Stimulated activated CD8-positive, alpha-beta memory T cell treated with anti-CD3 and anti-CD28 coated beads, Interleukin-7, amount 100 ng/mL, for 48 hours (primary cell): ENCODE measurements at regions not wholly inside any gene's neighbourhood (a gene's known extent, or its start where the extent isn't known, plus 50 kb on each side); places are given as distances from the start of the nearest gene placed in this dataset.
"Not testable (repeated sequence)": the region's sequence is repeated elsewhere in the genome, so short reads cannot be mapped to it uniquely, and the experiment has no call there.

Source experiments
- DNase-seq, 2 donors: peaks; one replicate each; pipeline ENCODE4 v3.0.0-alpha.2; 2020; ENCODE audit warnings: low read depth in 1 of 2; ENCODE audit errors: extremely low read depth in 1 of 2

DNA sequence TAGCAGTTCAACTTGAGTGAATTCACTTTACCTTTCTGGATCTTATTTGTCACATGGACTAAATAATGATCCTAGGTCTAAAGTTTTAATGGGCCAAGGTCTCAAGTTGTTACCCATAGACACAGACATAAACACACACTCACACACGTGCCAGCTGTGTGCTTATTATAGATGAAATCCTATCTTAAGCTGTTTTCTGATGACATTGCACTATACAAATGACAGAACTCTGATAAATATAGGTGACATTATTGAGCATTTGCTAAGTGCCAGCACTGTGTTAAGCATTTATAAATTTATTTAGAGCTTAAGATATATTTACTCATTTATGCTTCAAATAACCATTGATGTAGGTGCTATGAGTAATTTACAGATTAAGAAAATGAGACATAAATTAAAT lies 474.4 kb upstream of the NR5A2 start:
- no peak for DNase-seq

DNA sequence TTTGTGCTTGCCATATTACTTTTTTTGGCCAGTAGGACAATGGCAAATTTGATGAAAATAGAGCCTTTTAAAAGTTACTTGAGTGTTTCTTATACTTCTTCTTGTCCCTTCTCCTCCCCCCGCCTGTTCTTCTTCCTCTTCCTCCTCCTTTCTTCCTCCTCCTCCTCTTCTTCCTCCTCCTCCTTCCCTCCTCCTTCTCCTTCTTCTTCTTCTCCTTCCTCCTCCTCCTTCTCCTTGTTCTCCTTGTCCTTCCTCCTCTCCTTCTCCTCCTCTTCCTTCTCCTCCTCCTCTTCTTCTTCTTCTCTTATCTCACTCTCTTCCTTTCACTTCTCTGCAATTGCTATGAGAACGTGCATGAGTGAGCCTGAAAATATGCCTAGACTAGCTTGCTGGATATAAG lies 466.2 kb upstream of the NR5A2 start:
- no peak for DNase-seq

DNA sequence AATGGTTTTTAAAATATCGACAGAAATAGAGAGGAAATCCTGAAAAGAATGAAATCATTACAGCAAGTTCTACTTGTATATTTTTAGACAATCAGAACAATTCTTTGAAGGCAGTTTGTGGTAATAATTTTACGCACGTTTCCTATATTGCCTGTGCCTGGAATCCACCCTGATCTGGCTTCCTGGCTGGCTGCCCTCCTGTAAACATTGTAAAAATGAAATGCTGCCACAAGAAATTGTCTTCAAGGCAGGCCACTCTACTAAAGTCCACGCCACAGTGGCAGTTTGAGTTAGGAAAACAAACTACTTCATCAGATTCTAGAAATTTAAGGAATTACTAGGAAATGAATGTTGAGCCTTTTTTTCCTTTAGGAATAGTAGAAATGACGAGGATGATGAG lies 454.5 kb upstream of the NR5A2 start:
- no peak for DNase-seq

DNA sequence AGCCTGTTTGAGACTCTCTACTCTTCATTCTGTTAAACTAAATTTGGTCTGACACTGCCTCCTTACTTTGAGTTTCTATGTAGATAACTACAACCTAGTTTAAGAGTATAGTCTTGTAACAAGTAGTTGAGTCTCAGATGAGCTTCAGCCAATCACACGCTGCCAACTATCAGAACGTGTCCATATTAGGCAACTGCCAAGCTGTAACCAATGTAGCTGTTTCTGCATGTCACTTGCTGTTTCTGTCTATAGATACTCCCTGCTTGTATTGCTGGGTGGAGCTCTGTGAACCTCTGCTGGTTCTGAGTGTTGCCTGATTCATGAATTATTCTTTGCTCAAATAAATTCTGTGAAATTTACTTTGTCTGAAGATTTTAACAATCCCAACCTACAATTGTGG lies 452.6 kb upstream of the NR5A2 start:
- no peak for DNase-seq

DNA sequence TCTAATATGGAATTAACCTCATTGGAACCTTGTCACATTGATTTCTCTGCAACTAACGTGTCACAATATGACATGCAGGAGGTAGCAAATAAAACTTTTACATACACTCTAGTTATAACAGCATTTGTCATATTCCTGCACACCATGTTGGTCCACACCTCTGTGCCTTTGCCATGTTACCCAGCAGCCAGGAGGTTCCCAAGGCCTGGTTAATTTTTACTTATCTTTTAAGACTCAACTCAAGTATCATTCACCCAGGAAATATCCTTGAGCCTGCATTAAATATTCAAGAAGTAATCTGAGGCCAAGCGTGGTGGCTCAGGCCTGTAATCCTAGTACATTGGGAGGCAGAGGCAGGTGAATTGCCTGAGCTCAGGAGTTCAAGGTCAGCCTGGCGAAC lies 447.2 kb upstream of the NR5A2 start:
- DNase-seq = no peak

DNA sequence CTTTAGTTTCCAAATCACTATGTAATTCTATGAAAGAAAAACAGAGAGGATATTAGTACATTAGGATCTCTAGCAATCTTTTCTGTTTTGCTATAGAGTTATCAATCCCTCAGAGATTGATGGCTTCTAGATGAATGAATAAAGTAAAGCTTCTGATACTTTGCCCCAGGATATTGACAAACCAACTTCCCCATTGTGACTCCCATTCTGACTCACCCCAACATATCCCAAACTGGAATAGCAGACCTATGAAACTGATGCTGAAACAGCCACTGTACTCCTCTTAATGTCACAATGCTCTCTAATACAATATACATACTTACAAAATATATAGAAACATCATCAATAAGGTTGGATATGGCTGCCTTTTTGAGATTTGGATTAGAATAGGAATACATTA lies 442.1 kb upstream of the NR5A2 start:
- no peak for DNase-seq

DNA sequence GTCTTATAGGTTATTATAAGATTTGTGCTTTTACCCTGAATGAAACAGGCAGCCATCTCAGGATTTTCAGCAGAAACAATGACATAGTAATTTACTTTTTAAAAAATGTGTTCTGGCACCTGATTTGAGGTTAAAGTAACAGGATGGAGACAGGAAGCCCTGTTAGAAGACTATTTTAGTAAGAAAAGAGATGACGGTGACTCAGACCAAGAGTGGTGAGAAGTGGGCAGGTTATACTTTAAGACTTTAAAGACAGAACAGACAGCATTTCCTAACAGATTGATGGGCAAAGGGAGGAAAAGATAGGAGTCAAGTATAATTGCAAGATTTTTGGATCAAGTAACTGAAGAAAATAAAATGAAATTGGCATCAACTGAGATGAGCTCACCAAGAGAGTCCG lies 436.8 kb upstream of the NR5A2 start:
- no peak for DNase-seq

DNA sequence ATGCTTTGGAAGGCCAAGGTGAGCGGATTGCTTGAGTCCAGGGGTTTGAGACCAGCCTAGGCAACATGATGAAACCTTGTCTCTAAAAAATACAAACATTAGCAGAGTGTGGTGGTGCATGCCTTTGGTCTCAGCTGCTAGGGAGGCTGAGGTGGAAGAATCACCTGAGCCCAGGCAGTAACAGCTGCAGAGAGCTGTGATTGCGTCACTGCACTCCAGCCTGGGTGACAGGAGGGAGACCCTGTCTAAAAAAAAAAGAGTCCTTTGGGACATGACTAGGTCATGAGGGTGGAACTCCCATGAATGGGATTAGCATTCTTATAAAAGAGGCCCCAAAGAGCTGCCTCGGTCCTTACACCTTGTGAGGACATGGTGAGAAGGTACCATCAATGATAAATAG lies 436.0 kb upstream of the NR5A2 start:
- DNase-seq = no peak

DNA sequence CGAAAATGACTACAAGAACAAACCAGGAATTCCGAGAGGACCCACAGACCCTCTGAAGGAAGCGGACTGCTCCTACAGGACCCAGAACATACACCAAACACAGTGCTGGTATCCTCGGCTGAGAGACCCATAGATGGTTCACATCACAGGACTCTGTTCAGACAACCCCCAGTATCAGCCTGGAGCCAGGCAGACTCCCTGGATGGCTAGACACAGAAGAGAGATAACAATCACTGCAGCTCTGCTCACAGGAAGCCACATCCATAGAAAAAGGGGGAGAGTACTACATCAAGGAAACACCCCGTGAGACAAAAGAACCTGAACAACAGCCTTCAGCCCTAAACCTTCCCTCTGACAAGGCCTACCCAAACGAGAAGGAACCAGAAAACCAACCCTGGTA lies 434.0 kb upstream of the NR5A2 start:
- DNase-seq = no peak

DNA sequence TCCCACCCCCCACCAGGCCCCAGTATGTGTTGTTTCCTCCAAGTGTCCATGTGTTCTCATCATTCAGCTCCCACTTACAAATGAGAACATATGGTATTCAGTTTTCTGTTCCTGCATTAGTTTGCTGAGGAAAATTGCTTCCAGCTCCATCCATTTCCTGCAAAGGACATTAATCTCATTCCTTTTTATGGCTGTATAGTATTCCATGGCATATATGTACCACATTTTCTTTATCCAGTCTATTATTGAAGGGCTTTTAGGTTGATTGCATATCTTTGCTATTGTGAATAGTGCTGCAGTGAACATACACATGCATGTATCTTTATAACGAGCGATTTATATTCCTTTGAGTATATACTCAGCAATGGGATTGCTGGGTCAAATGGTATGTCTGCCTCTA lies 431.1 kb upstream of the NR5A2 start:
- not testable (repeated sequence) for DNase-seq

DNA sequence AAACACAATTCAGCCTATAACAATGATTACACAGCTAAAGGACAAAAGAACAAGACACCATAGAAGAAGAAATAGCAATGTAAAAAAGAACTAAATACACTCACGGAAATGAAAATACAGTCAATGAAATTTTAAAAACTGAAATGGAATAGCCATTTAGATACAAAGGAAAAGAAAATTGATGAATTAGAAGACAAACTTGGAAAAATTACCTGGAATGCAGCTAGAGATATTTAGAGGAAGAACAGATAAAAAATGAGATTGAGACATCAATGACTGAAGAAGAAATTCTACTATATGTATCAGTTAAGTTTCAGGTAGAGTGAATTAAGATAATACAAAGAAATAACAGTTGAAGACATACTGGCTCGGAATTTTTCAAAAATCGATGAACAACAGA lies 430.4 kb upstream of the NR5A2 start:
- no peak for DNase-seq

DNA sequence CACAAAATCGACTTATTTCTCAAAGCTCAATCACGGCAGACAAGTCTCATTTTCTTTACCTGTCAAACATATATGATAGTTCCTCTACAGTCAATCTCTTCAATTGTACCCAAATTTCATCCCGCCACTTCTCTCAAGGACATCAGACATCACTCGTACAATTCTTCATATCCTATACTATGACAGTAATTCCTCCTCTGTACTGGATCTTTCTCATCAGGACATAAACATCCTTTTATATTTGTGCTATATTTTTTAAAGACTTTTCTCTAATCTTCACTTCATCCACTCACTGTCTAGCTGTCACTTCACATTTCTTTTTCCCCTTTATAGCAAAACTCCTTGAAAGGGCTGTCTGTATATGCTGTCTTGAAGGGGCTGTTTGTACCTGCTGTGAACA lies 419.1 kb upstream of the NR5A2 start:
- DNase-seq = no peak

DNA sequence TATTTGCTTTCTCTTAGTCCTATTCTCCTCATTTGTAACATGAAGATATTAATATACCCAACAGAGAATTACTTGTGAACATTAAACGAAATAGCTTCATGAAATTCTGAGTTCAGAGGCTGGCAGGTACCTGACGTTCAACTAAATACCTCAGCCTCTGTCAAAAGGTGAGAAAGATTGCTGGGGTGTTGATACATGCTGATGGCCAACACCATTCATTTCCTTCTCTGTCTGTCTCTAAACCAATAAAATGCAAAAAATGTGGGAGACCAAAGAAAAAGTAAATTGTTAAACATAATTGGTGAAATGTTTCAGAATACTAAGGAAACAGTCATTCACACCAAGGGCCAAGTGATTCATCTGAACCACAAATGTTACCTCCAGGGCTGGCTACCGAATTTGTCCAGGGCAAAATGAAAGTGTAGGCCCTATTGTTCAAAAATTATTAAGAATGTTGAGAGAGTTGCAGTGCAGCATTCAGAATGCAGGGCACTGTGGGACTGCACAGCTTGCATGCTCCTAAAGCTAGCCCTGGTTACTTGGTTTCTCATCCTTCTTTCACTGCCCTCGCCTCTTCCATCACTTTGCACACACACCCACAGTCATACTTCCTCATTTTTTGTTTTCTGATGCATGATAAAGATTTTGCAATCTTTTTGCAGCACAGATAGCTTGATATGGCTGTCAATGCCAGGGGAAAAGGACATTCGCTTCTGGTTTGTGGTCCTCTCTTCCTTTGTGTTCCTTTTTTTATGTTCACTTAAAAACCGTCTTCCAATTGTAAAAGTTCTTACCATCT lies 414.3 kb upstream of the NR5A2 start:
- no peak for DNase-seq

DNA sequence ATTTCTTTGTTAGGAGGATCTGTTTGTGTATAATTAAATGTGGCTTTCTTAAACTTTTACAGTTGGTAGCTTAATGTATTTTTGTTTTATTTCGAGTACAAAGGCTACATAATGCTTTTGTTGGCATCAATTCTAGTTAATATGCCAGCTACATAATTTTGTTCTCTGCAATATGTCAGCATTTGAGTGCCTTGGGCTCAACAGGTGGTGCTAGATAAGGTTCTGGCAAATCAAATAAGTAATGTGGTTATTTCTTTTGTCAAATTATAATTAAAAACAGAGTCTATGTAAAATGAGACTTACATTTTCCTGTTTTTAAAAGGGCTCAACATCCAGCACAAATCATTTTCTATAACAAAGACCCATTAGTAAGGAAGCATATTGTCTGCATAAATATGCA lies 410.6 kb upstream of the NR5A2 start:
- DNase-seq = no peak

DNA sequence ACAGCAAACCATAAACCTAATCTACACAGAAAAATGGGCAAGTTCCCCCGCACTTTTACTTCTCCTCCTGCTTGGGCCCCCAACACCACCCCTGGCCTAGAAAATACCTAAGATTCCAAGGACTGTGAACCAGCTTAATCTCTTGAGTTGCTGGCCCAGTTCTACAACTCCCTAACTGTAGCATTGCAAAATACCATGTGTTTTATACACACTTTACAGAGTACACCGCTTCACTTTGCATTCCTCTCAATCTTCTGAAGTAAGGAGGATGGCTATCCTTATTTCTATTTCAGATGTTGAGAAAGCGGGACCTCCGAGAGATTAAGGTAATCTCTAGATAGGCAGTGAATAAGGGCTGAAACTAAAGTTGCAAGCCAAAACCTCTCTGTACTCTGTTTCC lies 408.3 kb upstream of the NR5A2 start:
- DNase-seq = no peak

DNA sequence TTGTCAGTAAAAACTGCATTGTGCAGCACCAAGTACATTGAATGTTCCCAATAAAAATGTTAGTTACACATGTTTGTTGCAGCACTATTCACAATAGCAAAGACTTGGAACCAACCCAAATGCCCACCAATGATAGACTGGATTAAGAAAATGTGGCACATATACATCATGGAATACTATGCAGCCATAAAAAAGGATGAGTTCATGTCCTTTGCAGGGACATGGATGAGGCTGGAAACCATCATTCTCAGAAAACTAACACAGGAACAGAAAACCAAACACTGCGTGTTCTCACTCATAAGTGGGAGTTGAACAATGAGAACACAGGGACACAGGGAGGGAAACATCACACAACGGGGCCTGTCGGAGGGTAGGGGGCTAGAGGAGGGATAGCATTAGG lies 401.3 kb upstream of the NR5A2 start:
- not testable (repeated sequence) for DNase-seq

DNA sequence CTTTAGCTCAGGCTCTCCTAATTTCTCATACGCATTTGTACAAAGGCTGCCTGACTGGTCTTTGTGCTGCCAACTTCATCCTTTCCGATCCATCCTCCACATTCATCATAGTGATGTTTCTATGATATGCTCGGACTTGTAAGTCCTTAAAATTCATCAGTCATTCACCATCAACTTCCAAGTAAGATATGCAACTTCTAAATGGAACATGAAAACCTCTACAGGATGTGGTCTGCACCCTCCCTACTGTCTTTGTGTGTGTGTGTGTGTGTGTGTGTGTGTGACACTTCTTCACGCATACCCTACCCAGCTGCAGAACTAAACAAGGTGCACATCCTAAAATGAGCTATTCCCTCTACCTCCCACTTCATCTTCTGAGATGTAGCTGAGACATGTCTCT lies 397.9 kb upstream of the NR5A2 start:
- DNase-seq = no peak

DNA sequence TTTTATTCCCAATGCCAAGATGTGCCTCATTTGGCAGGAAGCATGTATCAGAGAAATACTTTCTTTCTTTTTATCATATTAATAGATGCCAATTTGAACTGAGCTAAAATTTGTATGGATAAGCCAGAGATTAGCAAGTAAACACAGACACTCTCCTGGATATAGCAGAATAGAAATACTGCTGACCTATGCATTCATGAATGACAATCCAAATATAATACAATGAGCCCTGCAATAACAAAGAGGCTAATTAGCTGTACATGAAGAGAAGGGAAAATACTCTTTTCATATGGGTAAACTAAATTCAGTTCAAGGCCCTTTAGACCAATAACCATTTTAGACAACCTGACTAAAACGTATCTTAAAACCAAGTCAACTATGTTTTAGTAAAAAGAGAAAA lies 388.1 kb upstream of the NR5A2 start:
- no peak for DNase-seq

DNA sequence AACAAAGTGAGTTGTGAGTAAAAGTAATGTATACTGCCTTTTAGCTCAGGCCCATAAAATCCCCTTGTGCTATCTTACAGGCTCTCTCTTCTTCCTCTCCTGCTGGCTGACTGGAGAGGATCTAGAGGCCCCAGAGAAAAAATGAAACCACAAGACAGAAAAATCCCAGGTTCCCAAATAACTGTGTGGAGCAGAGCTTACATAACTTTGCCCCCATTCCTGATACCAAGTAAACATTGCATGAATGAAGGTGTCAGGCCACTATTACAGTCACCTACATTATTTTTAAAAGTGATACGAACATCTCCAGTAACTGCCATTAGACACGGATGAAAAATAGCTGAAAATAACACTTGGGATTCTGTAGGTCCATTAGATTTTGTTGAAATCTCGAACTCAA lies 386.0 kb upstream of the NR5A2 start:
- DNase-seq = no peak

DNA sequence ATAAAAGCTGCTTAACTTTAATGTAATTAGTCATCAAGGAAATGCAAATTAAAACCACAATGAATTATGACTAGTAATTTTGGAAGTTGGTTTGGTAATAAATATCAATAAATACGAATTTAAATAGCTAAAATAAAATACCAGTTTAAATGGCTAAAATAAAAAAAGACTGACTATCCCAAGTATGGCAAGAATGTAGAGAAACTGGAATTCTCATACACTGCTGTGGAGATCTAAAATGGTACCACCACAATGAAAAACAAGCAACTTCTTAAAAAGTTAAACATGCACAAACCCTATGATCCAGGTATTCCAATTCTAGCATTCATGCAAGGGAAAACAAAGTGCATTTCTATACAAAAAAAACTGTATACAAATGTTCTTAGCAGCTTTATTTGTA lies 382.6 kb upstream of the NR5A2 start:
- no peak for DNase-seq

DNA sequence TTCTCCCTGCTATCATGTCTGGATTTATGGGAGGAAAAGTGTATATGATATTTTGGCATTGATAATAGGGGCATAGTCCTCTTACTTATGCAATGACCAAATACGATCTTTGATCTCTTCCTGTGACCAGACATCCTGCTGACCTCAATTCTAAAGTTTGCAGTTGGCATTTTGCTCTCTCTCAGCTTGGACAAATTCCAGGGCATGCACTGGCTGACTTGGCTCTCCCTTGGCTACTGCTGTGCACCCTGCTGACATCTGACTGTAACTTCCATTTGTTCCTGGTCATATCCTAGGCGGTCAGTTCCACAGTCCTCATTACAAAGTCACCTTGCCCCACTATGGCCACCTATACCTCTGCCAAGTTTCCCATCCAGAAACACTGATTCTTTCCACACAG lies 380.7 kb upstream of the NR5A2 start:
- no peak for DNase-seq

DNA sequence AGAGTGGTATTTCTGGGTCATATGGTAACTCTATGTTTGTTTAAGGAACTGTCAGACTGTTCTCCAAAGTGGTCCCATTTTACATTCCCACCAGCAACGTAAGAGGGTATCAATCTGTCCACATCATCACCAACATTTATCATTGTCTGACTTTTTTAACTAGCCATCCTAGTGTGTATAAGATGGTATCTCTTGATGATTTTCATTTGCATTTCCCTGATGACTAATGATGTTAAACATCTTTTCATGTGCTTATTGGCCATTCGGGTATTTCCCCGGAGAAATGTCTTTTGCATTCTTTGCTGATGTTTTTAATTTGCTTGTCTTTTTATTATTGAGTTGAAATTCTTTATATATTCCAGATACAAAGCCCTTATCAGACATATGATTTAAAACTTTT lies 370.1 kb upstream of the NR5A2 start:
- DNase-seq = no peak

DNA sequence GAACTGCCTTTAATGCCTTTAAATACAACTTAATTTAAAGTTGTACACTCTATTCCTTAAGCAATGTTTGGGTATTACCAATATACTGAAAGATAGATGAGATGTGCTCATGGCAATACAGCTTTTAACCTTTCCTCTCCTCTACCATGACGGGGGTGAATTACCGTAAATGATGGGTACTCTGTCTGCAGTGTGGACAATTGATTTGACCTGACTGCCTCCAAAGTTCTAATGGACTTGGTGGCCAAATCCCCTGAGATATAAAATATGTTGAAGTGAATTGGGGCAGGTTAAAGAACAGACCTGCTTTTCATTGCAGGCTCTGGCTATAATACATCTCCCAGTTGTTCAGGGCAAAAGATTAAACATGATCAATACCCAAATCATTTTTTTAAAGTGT lies 367.4 kb upstream of the NR5A2 start:
- no peak for DNase-seq
